ENCODE measurements at regions not wholly inside any gene's neighbourhood (a gene's known extent, or its start where the extent isn't known, plus 50 kb on each side); places are given as distances from the start of the nearest gene placed in this dataset.

- no peak for DNase-seq (ENCODE audit: low read depth in 2 of 2)
Measured at GRCh38 chr6:22056398-22056797, 240.4 kb downstream of the PRL start.

GRCh38 chr6:22057962-22058361 lies 238.9 kb downstream of the PRL start:
- DNase-seq (ENCODE audit: low read depth in 2 of 2) = no peak

- no peak for DNase-seq (ENCODE audit: low read depth in 2 of 2)
Measured at GRCh38 chr6:22059126-22059525, 237.7 kb downstream of the PRL start.

- no peak for DNase-seq (ENCODE audit: low read depth in 2 of 2)
Measured at GRCh38 chr6:22059946-22060345, 236.9 kb downstream of the PRL start.

- DNase-seq (ENCODE audit: low read depth in 2 of 2) = peak; percentile 2 to 18
Measured at GRCh38 chr6:22062807-22063408, 233.9 kb downstream of the PRL start.

- DNase-seq (ENCODE audit: low read depth in 2 of 2) = no peak
Measured at GRCh38 chr6:22064558-22064957, 232.3 kb downstream of the PRL start.

GRCh38 chr6:22067122-22067521 lies 229.7 kb downstream of the PRL start:
- DNase-seq (ENCODE audit: low read depth in 2 of 2) = no peak

- DNase-seq (ENCODE audit: low read depth in 2 of 2) = no peak
Measured at GRCh38 chr6:22067671-22068070, 229.2 kb downstream of the PRL start.

GRCh38 chr6:22068561-22069305 lies 228.1 kb downstream of the PRL start:
- DNase-seq (ENCODE audit: low read depth in 2 of 2) = no peak

GRCh38 chr6:22069306-22069800 lies 227.5 kb downstream of the PRL start:
- DNase-seq (ENCODE audit: low read depth in 2 of 2) = no peak

- no peak for DNase-seq (ENCODE audit: low read depth in 2 of 2)
Measured at GRCh38 chr6:22071270-22072041, 225.4 kb downstream of the PRL start.

- no peak for DNase-seq (ENCODE audit: low read depth in 2 of 2)
Measured at GRCh38 chr6:22072949-22073348, 223.9 kb downstream of the PRL start.

- DNase-seq (ENCODE audit: low read depth in 2 of 2) = no peak
Measured at GRCh38 chr6:22073516-22074198, 223.2 kb downstream of the PRL start.

GRCh38 chr6:22078288-22078687 lies 218.5 kb downstream of the PRL start:
- no peak for DNase-seq (ENCODE audit: low read depth in 2 of 2)

GRCh38 chr6:22078802-22079545 lies 217.9 kb downstream of the PRL start:
- DNase-seq (ENCODE audit: low read depth in 2 of 2) = no peak

GRCh38 chr6:22079783-22080182 lies 217.1 kb downstream of the PRL start:
- no peak for DNase-seq (ENCODE audit: low read depth in 2 of 2)

GRCh38 chr6:22081709-22082108 lies 215.1 kb downstream of the PRL start:
- no peak for DNase-seq (ENCODE audit: low read depth in 2 of 2)

GRCh38 chr6:22082218-22082617 lies 214.6 kb downstream of the PRL start:
- no peak for DNase-seq (ENCODE audit: low read depth in 2 of 2)

- no peak for DNase-seq (ENCODE audit: low read depth in 2 of 2)
Measured at GRCh38 chr6:22083119-22083518, 213.7 kb downstream of the PRL start.

- no peak for DNase-seq (ENCODE audit: low read depth in 2 of 2)
Measured at GRCh38 chr6:22087960-22088706, 208.7 kb downstream of the PRL start.
